HL-60 (cell line): ENCODE measurements at regions not wholly inside any gene's neighbourhood (a gene's known extent, or its start where the extent isn't known, plus 50 kb on each side); places are given as distances from the start of the nearest gene placed in this dataset.

Experiments
- REST ChIP-seq: IDR thresholded peaks from 2 replicates; pipeline ENCODE4 v1.6.1; 2012; ENCODE audit warnings: low read depth; ENCODE audit not compliant: insufficient replicate concordance
- TF ChIP-seq, protein P1 (sequence below): IDR thresholded peaks from one replicate; pipeline ENCODE4 v1.5.1; 2011; ENCODE audit warnings: low read length, control low read depth, inconsistent platforms; ENCODE audit not compliant: insufficient read depth

DNA sequence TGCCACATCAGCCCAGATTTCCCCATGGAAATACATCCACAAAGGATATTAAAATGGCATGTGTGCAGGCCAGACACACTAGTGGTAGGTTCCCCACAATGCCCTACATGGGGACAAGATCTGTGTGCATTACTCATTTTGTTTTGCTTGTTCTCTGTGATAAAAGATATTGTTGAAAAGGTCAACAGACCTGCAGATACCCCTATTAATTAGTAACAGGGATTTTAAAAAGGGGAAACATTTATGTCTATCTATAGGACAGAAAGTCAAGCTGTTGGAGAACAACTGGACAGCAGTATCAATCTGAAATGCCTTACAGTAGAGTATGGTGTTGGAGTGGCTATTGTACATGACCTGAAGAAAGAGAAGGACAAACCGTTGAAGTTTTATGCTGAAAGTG is 596.0 kb upstream of the GRM7 start:
- TF ChIP-seq, protein P1, sequence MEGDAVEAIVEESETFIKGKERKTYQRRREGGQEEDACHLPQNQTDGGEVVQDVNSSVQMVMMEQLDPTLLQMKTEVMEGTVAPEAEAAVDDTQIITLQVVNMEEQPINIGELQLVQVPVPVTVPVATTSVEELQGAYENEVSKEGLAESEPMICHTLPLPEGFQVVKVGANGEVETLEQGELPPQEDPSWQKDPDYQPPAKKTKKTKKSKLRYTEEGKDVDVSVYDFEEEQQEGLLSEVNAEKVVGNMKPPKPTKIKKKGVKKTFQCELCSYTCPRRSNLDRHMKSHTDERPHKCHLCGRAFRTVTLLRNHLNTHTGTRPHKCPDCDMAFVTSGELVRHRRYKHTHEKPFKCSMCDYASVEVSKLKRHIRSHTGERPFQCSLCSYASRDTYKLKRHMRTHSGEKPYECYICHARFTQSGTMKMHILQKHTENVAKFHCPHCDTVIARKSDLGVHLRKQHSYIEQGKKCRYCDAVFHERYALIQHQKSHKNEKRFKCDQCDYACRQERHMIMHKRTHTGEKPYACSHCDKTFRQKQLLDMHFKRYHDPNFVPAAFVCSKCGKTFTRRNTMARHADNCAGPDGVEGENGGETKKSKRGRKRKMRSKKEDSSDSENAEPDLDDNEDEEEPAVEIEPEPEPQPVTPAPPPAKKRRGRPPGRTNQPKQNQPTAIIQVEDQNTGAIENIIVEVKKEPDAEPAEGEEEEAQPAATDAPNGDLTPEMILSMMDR = no peak
- TF ChIP-seq REST = no peak
